HepG2 (cell line): ENCODE measurements at regions not wholly inside any gene's neighbourhood (a gene's known extent, or its start where the extent isn't known, plus 50 kb on each side); places are given as distances from the start of the nearest gene placed in this dataset.

Experiments
- AKNA ChIP-seq: sonication (generic); formaldehyde crosslinking; IDR thresholded peaks from 2 replicates; pipeline ENCODE4 v1.4.0; 2020; ENCODE audit warnings: missing genetic modification reagents, borderline replicate concordance
- ARID4A ChIP-seq: sonication (generic); formaldehyde crosslinking; IDR thresholded peaks from 2 replicates; pipeline ENCODE4 v1.5.0; 2020; ENCODE audit warnings: mild to moderate bottlenecking, missing genetic modification reagents, borderline replicate concordance
- ATF5 ChIP-seq: sonication (generic); formaldehyde crosslinking; IDR thresholded peaks from 2 replicates; pipeline ENCODE4 v1.4.0; 2020; ENCODE audit warnings: mild to moderate bottlenecking, low read depth, missing genetic modification reagents
- DMAP1 ChIP-seq: IDR thresholded peaks from 2 replicates; pipeline ENCODE4 v1.6.1; 2016
- GABPB1 ChIP-seq: IDR thresholded peaks from 2 replicates; pipeline ENCODE4 v1.6.1; 2016; ENCODE audit warnings: mild to moderate bottlenecking, missing genetic modification reagents, moderate library complexity, missing compliant biosample characterization
- HNF1B ChIP-seq: sonication (generic); formaldehyde crosslinking; IDR thresholded peaks from 2 replicates; pipeline ENCODE4 v1.5.1; 2020; ENCODE audit warnings: mild to moderate bottlenecking, moderate library complexity, missing genetic modification reagents
- IKZF5 ChIP-seq: IDR thresholded peaks from 2 replicates; pipeline ENCODE4 v1.6.1; 2018; ENCODE audit warnings: missing genetic modification reagents, mild to moderate bottlenecking, missing compliant biosample characterization
- MEIS2 ChIP-seq: sonication (generic); formaldehyde crosslinking; IDR thresholded peaks from 2 replicates; pipeline ENCODE4 v1.9.0; 2021; ENCODE audit warnings: mild to moderate bottlenecking, missing genetic modification reagents
- SMAD3 ChIP-seq: sonication (generic); formaldehyde crosslinking; IDR thresholded peaks from 2 replicates; pipeline ENCODE4 v1.4.0; 2020; ENCODE audit warnings: missing genetic modification reagents
- UBTF ChIP-seq: sonication (generic); formaldehyde crosslinking; IDR thresholded peaks from 2 replicates; pipeline ENCODE4 v1.4.0; 2020; ENCODE audit warnings: mild to moderate bottlenecking, missing genetic modification reagents
- XBP1 ChIP-seq: sonication (generic); formaldehyde crosslinking; IDR thresholded peaks from 2 replicates; pipeline ENCODE4 v1.5.0; 2020; ENCODE audit warnings: missing genetic modification reagents

GRCh38 chr5:109485030-109485429 is 75.3 kb upstream of the PJA2 start (continued):
- TF ChIP-seq AKNA (CRISPR knock-in tag) (no peak), ARID4A (CRISPR knock-in tag) (peak; percentile 56; the same call in 1 of the 2 replicates), IKZF5 (peak; percentile 92), ATF5 (CRISPR knock-in tag) (no peak), XBP1 (no peak), HNF1B (CRISPR knock-in tag) (peak; percentile 92), UBTF (CRISPR knock-in tag) (peak; percentile 24; the same call in 1 of the 2 replicates), GABPB1 (CRISPR knock-in tag) (peak; percentile 34; the same call in 1 of the 2 replicates), SMAD3 (CRISPR knock-in tag) (peak; percentile 52; the same call in 1 of the 2 replicates), MEIS2 (CRISPR knock-in tag) (peak; percentile 59; the same call in 1 of the 2 replicates), DMAP1 (CRISPR knock-in tag) (0 out of 2 replicates have a peak, but pooled peaks have one; percentile 13)
